ENCODE measurements at regions not wholly inside any gene's neighbourhood (a gene's known extent, or its start where the extent isn't known, plus 50 kb on each side); places are given as distances from the start of the nearest gene placed in this dataset.

DNA sequence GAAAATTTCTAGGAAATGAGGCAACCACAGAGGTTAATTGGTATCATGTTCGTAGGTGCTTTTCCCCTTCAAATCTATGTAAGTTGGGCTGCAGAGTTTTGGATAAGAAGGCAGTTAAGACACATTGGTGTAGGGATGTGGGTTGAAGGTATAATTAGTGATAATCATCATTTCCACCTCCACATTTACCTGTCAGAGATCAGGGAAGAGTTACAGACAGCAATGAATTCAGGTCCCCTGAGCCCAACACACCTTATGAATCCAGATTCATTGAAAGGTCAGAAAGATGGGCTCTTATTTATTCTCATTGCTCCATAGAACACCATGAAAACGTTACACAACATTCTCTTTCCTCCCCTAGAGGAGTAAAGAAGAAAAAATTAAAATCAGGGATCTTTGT, 308.7 kb downstream of the C11orf87 start:
- TF ChIP-seq, protein P1, sequence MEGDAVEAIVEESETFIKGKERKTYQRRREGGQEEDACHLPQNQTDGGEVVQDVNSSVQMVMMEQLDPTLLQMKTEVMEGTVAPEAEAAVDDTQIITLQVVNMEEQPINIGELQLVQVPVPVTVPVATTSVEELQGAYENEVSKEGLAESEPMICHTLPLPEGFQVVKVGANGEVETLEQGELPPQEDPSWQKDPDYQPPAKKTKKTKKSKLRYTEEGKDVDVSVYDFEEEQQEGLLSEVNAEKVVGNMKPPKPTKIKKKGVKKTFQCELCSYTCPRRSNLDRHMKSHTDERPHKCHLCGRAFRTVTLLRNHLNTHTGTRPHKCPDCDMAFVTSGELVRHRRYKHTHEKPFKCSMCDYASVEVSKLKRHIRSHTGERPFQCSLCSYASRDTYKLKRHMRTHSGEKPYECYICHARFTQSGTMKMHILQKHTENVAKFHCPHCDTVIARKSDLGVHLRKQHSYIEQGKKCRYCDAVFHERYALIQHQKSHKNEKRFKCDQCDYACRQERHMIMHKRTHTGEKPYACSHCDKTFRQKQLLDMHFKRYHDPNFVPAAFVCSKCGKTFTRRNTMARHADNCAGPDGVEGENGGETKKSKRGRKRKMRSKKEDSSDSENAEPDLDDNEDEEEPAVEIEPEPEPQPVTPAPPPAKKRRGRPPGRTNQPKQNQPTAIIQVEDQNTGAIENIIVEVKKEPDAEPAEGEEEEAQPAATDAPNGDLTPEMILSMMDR (IDR thresholded peaks at IDR 0.05; ENCODE audit: low read length) = no peak
- no peak for TF ChIP-seq EZH2phosphoT487 (IDR thresholded peaks at IDR 0.05; ENCODE audit: low read length)
- no peak for TF ChIP-seq EZH2 (optimal IDR thresholded peaks at IDR 0.05; ENCODE audit: low read depth, low read length)
